ENCODE measurements at regions not wholly inside any gene's neighbourhood (a gene's known extent, or its start where the extent isn't known, plus 50 kb on each side); places are given as distances from the start of the nearest gene placed in this dataset.

- H3K4me1 ChIP-seq (ENCODE audit: low read depth, poor library complexity, severe bottlenecking): peaks cover 21% of the 10 kb centered on the region
- H4K20me1 ChIP-seq (ENCODE audit: insufficient read depth): no peaks in the 10 kb centered on the region
- H3K4me3 ChIP-seq (IDR thresholded peaks at IDR 0.05; ENCODE audit: insufficient read depth, low read depth, low read length): no peak overlapping the region
- H3K27ac ChIP-seq: peak overlapping the region; percentile 27; the same call in 1 of the 2 replicates
- peak overlapping the region; percentile 38 for H3K4me2 ChIP-seq
- H3K79me2 ChIP-seq (ENCODE audit: insufficient read depth, low read depth): no peaks in the 10 kb centered on the region
- no peaks in the 10 kb centered on the region for H3K27me3 ChIP-seq (ENCODE audit: insufficient read depth, low read depth)
- no peak overlapping the region for H2AFZ ChIP-seq (ENCODE audit: low read depth)
- H3K36me3 ChIP-seq (ENCODE audit: insufficient read depth): no peaks in the 10 kb centered on the region
- no peak overlapping the region for H3K9ac ChIP-seq
- no peak for TF ChIP-seq CTCF (conservative IDR thresholded peaks at IDR 0.05; ENCODE audit: low read depth, low read length)
Observed at GRCh38 chr9:99513441-99514112, 291.5 kb downstream of the SEC61B start.

DNA sequence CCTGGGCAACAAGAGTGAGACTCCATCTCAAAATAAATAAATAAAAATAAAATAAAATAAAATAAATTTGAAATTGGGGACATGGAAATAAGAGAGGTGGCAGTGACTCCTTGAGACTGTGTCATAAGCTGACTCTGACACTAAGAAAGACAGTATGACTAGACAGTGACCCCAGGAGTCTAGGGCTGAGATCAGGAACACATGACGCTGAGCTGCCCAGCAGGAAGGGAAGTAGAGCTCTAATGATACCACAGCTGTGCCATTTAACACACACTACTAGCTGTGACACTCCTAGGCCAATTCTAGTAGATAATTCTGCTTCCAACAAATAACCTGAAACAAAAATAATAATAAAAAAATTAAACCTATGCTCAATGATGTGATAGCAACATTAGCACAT lies 293.0 kb downstream of the SEC61B start:
- Histone ChIP-seq H3K4me1 (ENCODE audit: low read depth, poor library complexity, severe bottlenecking) (peaks cover 21% of the 10 kb centered on the region), H4K20me1 (ENCODE audit: insufficient read depth) (no peaks in the 10 kb centered on the region), H3K36me3 (ENCODE audit: insufficient read depth) (no peaks in the 10 kb centered on the region), H3K4me2 (no peak overlapping the region), H3K27me3 (ENCODE audit: insufficient read depth, low read depth) (no peaks in the 10 kb centered on the region), H3K79me2 (ENCODE audit: insufficient read depth, low read depth) (no peaks in the 10 kb centered on the region), H2AFZ (ENCODE audit: low read depth) (no peak overlapping the region), H3K9ac (no peak overlapping the region), H3K27ac (no peak overlapping the region), H3K4me3 (IDR thresholded peaks at IDR 0.05; ENCODE audit: insufficient read depth, low read depth, low read length) (no peak overlapping the region)
- TF ChIP-seq CTCF (conservative IDR thresholded peaks at IDR 0.05; ENCODE audit: low read depth, low read length): no peak

DNA sequence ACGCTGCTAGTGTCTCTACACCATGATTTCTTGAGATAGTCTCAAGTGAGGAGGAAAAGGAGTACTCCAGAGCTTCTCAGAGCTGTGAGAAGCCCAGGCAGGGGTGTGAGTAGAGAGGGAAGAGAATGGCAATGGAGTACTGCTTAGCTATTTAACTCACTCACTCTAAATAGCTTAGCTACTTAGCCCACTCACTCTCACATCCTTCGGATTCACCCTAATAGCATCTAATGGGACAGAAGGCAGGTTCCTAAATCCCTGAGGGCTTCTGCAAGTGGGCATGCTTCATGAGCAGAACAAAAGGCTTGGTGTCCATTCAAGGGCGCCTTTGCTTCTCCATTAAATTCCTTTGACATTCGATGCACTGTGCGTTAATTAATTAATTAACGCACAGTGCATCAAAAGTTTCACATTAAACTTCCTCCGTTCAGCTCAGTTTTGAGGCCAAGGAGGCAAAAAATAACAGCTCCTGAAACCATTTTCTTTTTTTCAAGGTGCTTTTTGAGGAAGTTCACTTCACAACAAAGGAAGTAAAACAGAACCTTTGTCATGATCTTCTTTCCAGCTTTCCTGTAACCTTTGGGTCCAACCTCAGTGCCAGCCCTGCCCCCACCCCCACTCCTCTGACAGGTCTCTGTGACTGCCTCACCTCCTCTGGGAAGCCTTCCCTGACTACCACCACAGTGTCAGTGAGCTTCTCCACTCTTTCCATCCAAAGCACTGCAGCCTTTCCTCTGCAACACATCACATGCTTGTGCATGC lies 294.0 kb downstream of the SEC61B start:
- Histone ChIP-seq H3K36me3 (ENCODE audit: insufficient read depth) (no peaks in the 10 kb centered on the region), H3K4me2 (no peak overlapping the region), H3K79me2 (ENCODE audit: insufficient read depth, low read depth) (no peaks in the 10 kb centered on the region), H3K27me3 (ENCODE audit: insufficient read depth, low read depth) (no peaks in the 10 kb centered on the region), H3K4me3 (IDR thresholded peaks at IDR 0.05; ENCODE audit: insufficient read depth, low read depth, low read length) (no peak overlapping the region), H2AFZ (ENCODE audit: low read depth) (no peak overlapping the region), H3K9ac (no peak overlapping the region), H3K27ac (no peak overlapping the region), H4K20me1 (ENCODE audit: insufficient read depth) (no peaks in the 10 kb centered on the region), H3K4me1 (ENCODE audit: low read depth, poor library complexity, severe bottlenecking) (peaks cover 21% of the 10 kb centered on the region)
- TF ChIP-seq CTCF (conservative IDR thresholded peaks at IDR 0.05; ENCODE audit: low read depth, low read length): no peak

- H3K36me3 ChIP-seq (ENCODE audit: insufficient read depth): no peaks in the 10 kb centered on the region
- no peak overlapping the region for H3K4me3 ChIP-seq (IDR thresholded peaks at IDR 0.05; ENCODE audit: insufficient read depth, low read depth, low read length)
- H4K20me1 ChIP-seq (ENCODE audit: insufficient read depth): no peaks in the 10 kb centered on the region
- H3K79me2 ChIP-seq (ENCODE audit: insufficient read depth, low read depth): no peaks in the 10 kb centered on the region
- H3K27me3 ChIP-seq (ENCODE audit: insufficient read depth, low read depth): no peaks in the 10 kb centered on the region
- no peak overlapping the region for H3K9ac ChIP-seq
- H3K27ac ChIP-seq: no peak overlapping the region
- H3K4me2 ChIP-seq: no peak overlapping the region
- peaks cover 21% of the 10 kb centered on the region for H3K4me1 ChIP-seq (ENCODE audit: low read depth, poor library complexity, severe bottlenecking)
- no peak overlapping the region for H2AFZ ChIP-seq (ENCODE audit: low read depth)
- no peak for TF ChIP-seq CTCF (conservative IDR thresholded peaks at IDR 0.05; ENCODE audit: low read depth, low read length)
Observed at GRCh38 chr9:99516657-99517049, 294.6 kb downstream of the SEC61B start.
